ENCODE measurements at regions not wholly inside any gene's neighbourhood (a gene's known extent, or its start where the extent isn't known, plus 50 kb on each side); places are given as distances from the start of the nearest gene placed in this dataset.

- no peak overlapping the region for H3K4me3 Mint-ChIP-seq
- ATAC-seq (ENCODE audit: low read depth) (no peak), DNase-seq (no peak)
- POLR2A ChIA-PET, result no interaction called here
- H3K27me3 Mint-ChIP-seq, result peaks cover 2% of the 10 kb centered on the region
- no peaks in the 10 kb centered on the region for H3K9me3 Mint-ChIP-seq
- no peaks in the 10 kb centered on the region for H3K4me1 Mint-ChIP-seq
- H3K36me3 Mint-ChIP-seq, result no peaks in the 10 kb centered on the region
- H3K27ac Mint-ChIP-seq, result no peak overlapping the region
Measured at GRCh38 chr10:21092683-21093524, 195.8 kb upstream of the NEBL start.

- H3K27me3 Mint-ChIP-seq, result no peaks in the 10 kb centered on the region
- no peak overlapping the region for H3K4me3 Mint-ChIP-seq
- H3K27ac Mint-ChIP-seq, result no peak overlapping the region
- POLR2A ChIA-PET, result no interaction called here
- no peak for ATAC-seq (ENCODE audit: low read depth)
- peaks cover 3% of the 10 kb centered on the region for H3K9me3 Mint-ChIP-seq
- no peak for DNase-seq
- no peaks in the 10 kb centered on the region for H3K4me1 Mint-ChIP-seq
- no peaks in the 10 kb centered on the region for H3K36me3 Mint-ChIP-seq
Measured at GRCh38 chr10:21090609-21091082, 193.5 kb upstream of the NEBL start.

GRCh38 chr10:21087476-21087875 is 190.4 kb upstream of the NEBL start:
- H3K9me3 Mint-ChIP-seq, result peaks cover 3% of the 10 kb centered on the region
- H3K27me3 Mint-ChIP-seq, result no peaks in the 10 kb centered on the region
- POLR2A ChIA-PET, result no interaction called here
- ATAC-seq (ENCODE audit: low read depth) (no peak), DNase-seq (no peak)
- H3K4me3 Mint-ChIP-seq, result no peak overlapping the region
- no peaks in the 10 kb centered on the region for H3K4me1 Mint-ChIP-seq
- H3K27ac Mint-ChIP-seq, result no peak overlapping the region
- H3K36me3 Mint-ChIP-seq, result no peaks in the 10 kb centered on the region

DNA sequence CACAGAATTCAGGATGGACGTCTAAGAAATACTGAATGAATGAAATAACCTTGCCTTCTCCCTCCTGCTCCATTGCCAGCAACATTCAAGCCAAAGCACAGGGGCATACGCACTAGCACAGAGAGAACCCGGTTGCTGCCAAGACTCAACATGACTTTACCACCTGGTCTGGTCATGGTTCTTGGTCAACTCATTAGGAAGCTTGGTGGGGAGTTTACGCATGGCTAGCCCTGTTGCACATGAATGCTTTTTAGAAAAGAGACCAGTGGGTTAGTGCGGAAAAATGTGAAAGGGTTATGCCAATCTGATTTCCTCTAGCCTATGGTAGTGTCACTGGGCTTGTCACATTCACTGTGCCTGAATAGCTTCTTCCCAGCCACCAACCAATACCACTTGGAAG is 187.6 kb upstream of the NEBL start:
- no peak overlapping the region for H3K27ac Mint-ChIP-seq
- no peaks in the 10 kb centered on the region for H3K36me3 Mint-ChIP-seq
- H3K27me3 Mint-ChIP-seq, result no peaks in the 10 kb centered on the region
- H3K4me3 Mint-ChIP-seq, result no peak overlapping the region
- POLR2A ChIA-PET, result no interaction called here
- H3K4me1 Mint-ChIP-seq, result no peaks in the 10 kb centered on the region
- DNase-seq (no peak), ATAC-seq (ENCODE audit: low read depth) (no peak)
- peaks cover 3% of the 10 kb centered on the region for H3K9me3 Mint-ChIP-seq

- no peak overlapping the region for H3K27ac Mint-ChIP-seq
- H3K4me3 Mint-ChIP-seq, result no peak overlapping the region
- ATAC-seq (ENCODE audit: low read depth), result no peak
- DNase-seq, result no peak
- POLR2A ChIA-PET, result no interaction called here
- no peaks in the 10 kb centered on the region for H3K4me1 Mint-ChIP-seq
- H3K36me3 Mint-ChIP-seq, result no peaks in the 10 kb centered on the region
- H3K9me3 Mint-ChIP-seq, result peaks cover 3% of the 10 kb centered on the region
- H3K27me3 Mint-ChIP-seq, result peaks cover 2% of the 10 kb centered on the region
Measured at GRCh38 chr10:21083861-21084260, 186.8 kb upstream of the NEBL start.

- no peaks in the 10 kb centered on the region for H3K4me1 Mint-ChIP-seq
- peaks cover 6% of the 10 kb centered on the region for H3K27me3 Mint-ChIP-seq
- H3K4me3 Mint-ChIP-seq, result no peak overlapping the region
- POLR2A ChIA-PET, result no interaction called here
- peaks cover 3% of the 10 kb centered on the region for H3K9me3 Mint-ChIP-seq
- H3K36me3 Mint-ChIP-seq, result no peaks in the 10 kb centered on the region
- H3K27ac Mint-ChIP-seq, result no peak overlapping the region
- ATAC-seq (ENCODE audit: low read depth), result no peak
- no peak for DNase-seq
Measured at GRCh38 chr10:21082206-21082605, 185.1 kb upstream of the NEBL start.

DNA sequence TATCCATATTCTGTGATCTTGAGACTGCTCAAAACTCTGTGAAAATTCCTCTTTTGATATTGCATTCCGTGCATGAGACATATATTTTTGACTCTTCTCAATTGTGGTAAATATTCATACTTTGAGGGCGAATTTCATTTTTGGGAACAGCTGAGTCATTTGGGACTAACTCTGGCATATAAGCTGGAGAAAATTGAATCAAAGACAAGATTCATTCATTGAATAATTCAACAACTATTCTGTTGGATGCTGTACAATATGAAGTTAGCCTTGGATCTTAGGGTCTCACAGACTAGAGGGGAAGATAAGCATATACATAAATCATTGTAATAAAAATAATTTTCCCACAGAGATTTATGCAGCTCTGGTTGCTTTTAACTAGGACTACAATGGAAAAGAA is 183.2 kb upstream of the NEBL start:
- POLR2A ChIA-PET, result no interaction called here
- Mint-ChIP-seq H3K27ac (no peak overlapping the region), H3K36me3 (no peaks in the 10 kb centered on the region), H3K27me3 (peaks cover 6% of the 10 kb centered on the region), H3K4me1 (no peaks in the 10 kb centered on the region), H3K9me3 (no peaks in the 10 kb centered on the region), H3K4me3 (no peak overlapping the region)
- DNase-seq, result no peak
- ATAC-seq (ENCODE audit: low read depth), result no peak

- DNase-seq (no peak), ATAC-seq (ENCODE audit: low read depth) (no peak)
- Mint-ChIP-seq H3K27me3 (peaks cover 6% of the 10 kb centered on the region), H3K4me3 (no peak overlapping the region), H3K9me3 (no peaks in the 10 kb centered on the region), H3K4me1 (no peaks in the 10 kb centered on the region), H3K27ac (no peak overlapping the region), H3K36me3 (no peaks in the 10 kb centered on the region)
- POLR2A ChIA-PET, result no interaction called here
Measured at GRCh38 chr10:21079330-21079658, 182.2 kb upstream of the NEBL start.

DNA sequence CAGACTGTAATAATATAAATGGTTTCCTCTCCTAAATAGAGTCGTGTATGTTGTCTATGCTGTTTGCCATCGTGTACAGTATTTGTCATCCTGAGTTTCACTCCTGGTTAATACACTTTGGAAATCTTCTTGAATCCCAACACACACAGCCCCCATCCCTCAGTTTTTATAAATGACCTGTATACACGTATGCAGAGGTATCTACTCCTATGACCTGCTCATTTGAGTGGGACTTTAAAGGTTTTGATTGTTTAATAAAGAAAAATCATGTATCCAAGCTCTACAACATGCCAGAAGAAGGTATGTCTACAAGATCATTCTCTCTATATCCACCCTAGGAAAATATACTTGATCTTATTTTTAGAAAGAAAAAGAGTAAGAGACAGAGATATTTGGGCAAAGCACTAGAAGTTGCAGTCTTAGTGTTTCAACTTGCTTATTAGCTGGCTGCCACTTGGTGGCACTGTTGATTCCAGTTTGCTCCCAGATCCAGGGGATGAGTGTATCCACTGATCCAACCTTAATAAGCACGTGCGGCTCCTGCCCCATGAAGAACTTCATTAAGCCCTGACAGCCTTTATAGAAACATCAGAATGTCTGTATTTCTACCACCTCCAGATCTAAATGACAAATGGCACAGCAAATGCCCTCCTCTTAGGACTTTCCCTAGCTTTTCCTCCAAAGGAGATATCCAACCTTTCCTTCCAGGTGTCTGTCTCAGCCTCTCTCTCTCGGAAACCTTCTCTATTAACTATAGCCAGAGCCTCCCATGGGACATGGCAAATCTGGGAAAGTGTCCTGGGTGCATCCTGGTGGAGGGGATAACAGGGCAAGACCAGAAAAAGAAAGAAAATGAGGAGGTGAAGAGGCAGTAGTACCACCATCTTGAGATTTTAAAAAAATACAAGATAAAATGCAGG is 181.6 kb upstream of the NEBL start:
- Mint-ChIP-seq H3K27ac (no peak overlapping the region), H3K4me1 (no peaks in the 10 kb centered on the region), H3K9me3 (no peaks in the 10 kb centered on the region), H3K27me3 (peaks cover 6% of the 10 kb centered on the region), H3K4me3 (no peak overlapping the region), H3K36me3 (no peaks in the 10 kb centered on the region)
- no peak for ATAC-seq (ENCODE audit: low read depth)
- no peak for DNase-seq
- POLR2A ChIA-PET, result no interaction called here

- no peak overlapping the region for H3K27ac Mint-ChIP-seq
- POLR2A ChIA-PET, result no interaction called here
- H3K4me1 Mint-ChIP-seq, result no peaks in the 10 kb centered on the region
Measured at GRCh38 chr10:21077681-21078080, 180.6 kb upstream of the NEBL start.

GRCh38 chr10:21076381-21076780 is 179.3 kb upstream of the NEBL start:
- no peaks in the 10 kb centered on the region for H3K36me3 Mint-ChIP-seq
- H3K9me3 Mint-ChIP-seq, result no peaks in the 10 kb centered on the region
- ATAC-seq (ENCODE audit: low read depth) (no peak), DNase-seq (no peak)
- peaks cover 6% of the 10 kb centered on the region for H3K27me3 Mint-ChIP-seq
- no peaks in the 10 kb centered on the region for H3K4me1 Mint-ChIP-seq
- H3K4me3 Mint-ChIP-seq, result no peak overlapping the region
- H3K27ac Mint-ChIP-seq, result no peak overlapping the region
- POLR2A ChIA-PET, result no interaction called here

More at GRCh38 chr10:21077681-21078080, 180.6 kb upstream of the NEBL start:
- ATAC-seq (ENCODE audit: low read depth), result no peak
- Mint-ChIP-seq H3K36me3 (no peaks in the 10 kb centered on the region), H3K9me3 (no peaks in the 10 kb centered on the region), H3K4me3 (no peak overlapping the region), H3K27me3 (peaks cover 6% of the 10 kb centered on the region)
- no peak for DNase-seq

GRCh38 chr10:21075880-21076279 is 178.8 kb upstream of the NEBL start:
- no peaks in the 10 kb centered on the region for H3K9me3 Mint-ChIP-seq
- POLR2A ChIA-PET, result no interaction called here

DNA sequence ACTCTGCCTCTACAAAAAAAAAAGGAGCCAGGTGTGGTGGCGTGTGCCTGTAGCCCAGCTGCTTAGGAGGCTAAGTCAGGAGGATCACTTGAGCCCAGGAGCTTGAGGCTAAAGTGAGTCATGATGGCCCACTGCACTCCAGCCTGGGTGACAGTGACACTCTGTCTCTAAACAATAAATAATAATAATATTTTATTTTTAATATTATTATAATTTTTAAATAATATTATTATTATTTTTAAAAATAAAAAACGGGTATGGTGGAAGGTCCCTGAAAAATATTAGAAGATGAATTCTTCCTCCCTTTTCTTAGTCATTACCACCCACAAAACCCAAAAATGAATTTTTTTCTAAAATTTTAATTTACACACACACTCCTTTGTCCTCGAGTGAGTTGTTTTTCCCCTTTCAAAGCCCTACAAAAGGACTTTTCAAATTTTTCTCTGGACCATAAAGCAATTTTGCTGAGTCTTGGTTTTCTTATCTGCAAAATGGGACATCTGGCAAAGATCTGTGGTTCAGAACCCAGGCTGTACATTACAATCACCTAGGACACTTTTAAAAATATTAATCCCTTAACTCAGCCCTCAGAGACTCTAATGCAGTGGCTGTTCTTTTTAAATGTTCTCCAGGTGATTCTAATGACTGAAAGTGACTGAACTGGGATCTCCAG is 174.0 kb upstream of the NEBL start:
- POLR2A ChIA-PET, result no interaction called here
- Mint-ChIP-seq H3K36me3 (no peaks in the 10 kb centered on the region), H3K9me3 (no peaks in the 10 kb centered on the region), H3K27ac (no peak overlapping the region), H3K27me3 (no peaks in the 10 kb centered on the region), H3K4me3 (no peak overlapping the region), H3K4me1 (no peaks in the 10 kb centered on the region)
- no peak for DNase-seq
- ATAC-seq (ENCODE audit: low read depth), result no peak

More at GRCh38 chr10:21075880-21076279, 178.8 kb upstream of the NEBL start:
- Mint-ChIP-seq H3K4me1 (no peaks in the 10 kb centered on the region), H3K27me3 (peaks cover 6% of the 10 kb centered on the region), H3K27ac (no peak overlapping the region), H3K36me3 (no peaks in the 10 kb centered on the region), H3K4me3 (no peak overlapping the region)
- ATAC-seq (ENCODE audit: low read depth) (no peak), DNase-seq (no peak)

Data from activated naive CD8-positive, alpha-beta T cell treated with anti-CD3 and anti-CD28 coated beads, Interleukin-2, amount 10 ng/mL, durations not matched to agents 7 days and 5 days (primary cell).